ENCODE measurements at regions not wholly inside any gene's neighbourhood (a gene's known extent, or its start where the extent isn't known, plus 50 kb on each side); places are given as distances from the start of the nearest gene placed in this dataset.
"Not testable (repeated sequence)": the region's sequence is repeated elsewhere in the genome, so short reads cannot be mapped to it uniquely, and the experiment has no call there.

- peak; percentile 36 for DNase-seq
Observed at GRCh38 chr2:95728878-95729596, 137.2 kb downstream of the TRIM43 start.

GRCh38 chr2:95729597-95729955 lies 137.8 kb downstream of the TRIM43 start:
- DNase-seq: no peak

GRCh38 chr2:95730813-95731212 lies 139.0 kb downstream of the TRIM43 start:
- no peak for DNase-seq

- DNase-seq: no peak
Observed at GRCh38 chr2:95734976-95735890, 143.4 kb downstream of the TRIM43 start.

GRCh38 chr2:95738301-95738700 lies 146.5 kb downstream of the TRIM43 start:
- DNase-seq: no peak

GRCh38 chr2:95752126-95752525 lies 160.3 kb downstream of the TRIM43 start:
- DNase-seq: not testable (repeated sequence)

GRCh38 chr2:95753812-95754211 lies 162.0 kb downstream of the TRIM43 start:
- DNase-seq: not testable (repeated sequence)

- DNase-seq: not testable (repeated sequence)
Observed at GRCh38 chr2:95754213-95754612, 162.4 kb downstream of the TRIM43 start.

GRCh38 chr2:95754819-95755563 lies 163.2 kb downstream of the TRIM43 start:
- DNase-seq: not testable (repeated sequence)

- DNase-seq: not testable (repeated sequence)
Observed at GRCh38 chr2:95755956-95756669, 164.3 kb downstream of the TRIM43 start.

- DNase-seq: no peak
Observed at GRCh38 chr2:95757988-95758387, 166.2 kb downstream of the TRIM43 start.

GRCh38 chr2:95759481-95760246 lies 167.9 kb downstream of the TRIM43 start:
- no peak for DNase-seq

- no peak for DNase-seq
Observed at GRCh38 chr2:95760806-95761525, 169.2 kb downstream of the TRIM43 start.

GRCh38 chr2:95761556-95761955 lies 169.8 kb downstream of the TRIM43 start:
- no peak for DNase-seq

GRCh38 chr2:95762023-95763021 lies 170.5 kb downstream of the TRIM43 start:
- not testable (repeated sequence) for DNase-seq

GRCh38 chr2:95763074-95763473 lies 171.3 kb downstream of the TRIM43 start:
- DNase-seq: not testable (repeated sequence)

- not testable (repeated sequence) for DNase-seq
Observed at GRCh38 chr2:95764966-95765365, 173.2 kb downstream of the TRIM43 start.

- DNase-seq: not testable (repeated sequence)
Observed at GRCh38 chr2:95765925-95766910, 174.4 kb downstream of the TRIM43 start.
